ENCODE measurements at regions not wholly inside any gene's neighbourhood (a gene's known extent, or its start where the extent isn't known, plus 50 kb on each side); places are given as distances from the start of the nearest gene placed in this dataset.

GRCh38 chr1:219825355-219825754 lies 103.0 kb downstream of the SLC30A10 start (continued):
- TF ChIP-seq CTCF (IDR thresholded peaks at IDR 0.05 in 2 of 3, conservative IDR thresholded peaks at IDR 0.05 in 1 of 3; ENCODE audit: control insufficient read depth in 2 of 3, extremely low read depth in 1 of 3, insufficient read depth in 1 of 3, low read depth in 3 of 3, low read length in 3 of 3) (no peak), E2F8 (IDR thresholded peaks at IDR 0.05; ENCODE audit: low read depth, partially characterized antibody) (no peak), YBX1 (IDR thresholded peaks at IDR 0.05) (no peak), SREBF1 (IDR thresholded peaks at IDR 0.05; ENCODE audit: low read length) (no peak), CHD2 (IDR thresholded peaks at IDR 0.05; ENCODE audit: borderline replicate concordance, low read depth, low read length) (no peak), FOXM1 (IDR thresholded peaks at IDR 0.05; ENCODE audit: low read depth, low read length) (no peak), RCOR1 (conservative IDR thresholded peaks at IDR 0.05; ENCODE audit: low read depth, low read length) (no peak)

GRCh38 chr1:219824338-219824737 lies 104.0 kb downstream of the SLC30A10 start:
- in situ Hi-C loops (cut with MboI) (no loop called here), intact Hi-C loops (cut with micrococcal nuclease; ENCODE audit: unreplicated experiment) (no loop called here)
- ATAC-seq (no peak), FAIRE-seq (no peak), DNase-seq (ENCODE audit: low read depth, low spot score) (no peak)
- ChIA-PET SMC1A (ENCODE audit: uncharacterized antibody, unreplicated experiment) (no interaction called here), RAD21 (ENCODE audit: unreplicated experiment) (no interaction called here), POLR2A (no interaction called here), CTCF (interaction anchor here (1.3 to 2.2 kb wide), 2 partner anchors 11 to 953 kb away, joined by 3 to 10 read pairs; no protein-coding TSS in a partner anchor)
- H3K4me2 ChIP-seq (ENCODE audit: control insufficient read depth, insufficient read depth) = no peak overlapping the region
- no peaks in the 10 kb centered on the region for H3K9me3 ChIP-seq (replicated peaks; ENCODE audit: control insufficient read depth, insufficient read depth, low read length)
- H3K9ac ChIP-seq (ENCODE audit: control insufficient read depth, insufficient read depth, low read length) = no peak overlapping the region
- BruUV-seq (replicated peaks) = no TSS peak
- H2AFZ ChIP-seq (ENCODE audit: control insufficient read depth, low read depth, low read length) = no peak overlapping the region
- TF ChIP-seq CHD1 (IDR thresholded peaks at IDR 0.05; ENCODE audit: low read depth, low read length) (no peak), CBFB (IDR thresholded peaks at IDR 0.05; ENCODE audit: low read depth) (no peak), SUZ12 (IDR thresholded peaks at IDR 0.05; ENCODE audit: unreplicated experiment) (no peak), ATF3 (IDR thresholded peaks at IDR 0.05; ENCODE audit: borderline replicate concordance, extremely low read depth, low read depth, low read length) (no peak), BACH1 (IDR thresholded peaks at IDR 0.05; ENCODE audit: borderline replicate concordance) (no peak), ZBTB4 (CRISPR knock-in tag; IDR thresholded peaks at IDR 0.05) (no peak), TARDBP (IDR thresholded peaks at IDR 0.05; ENCODE audit: borderline replicate concordance) (no peak), ZNF384 (IDR thresholded peaks at IDR 0.05; ENCODE audit: borderline replicate concordance, low read depth, low read length) (no peak), JUND (IDR thresholded peaks at IDR 0.05; ENCODE audit: low read depth, low read length) (no peak)
- no peaks in the 10 kb centered on the region for H3K36me3 ChIP-seq (ENCODE audit: control insufficient read depth in 2 of 2, insufficient read depth in 2 of 2, low read length in 1 of 2)
- WGBS (ENCODE audit: insufficient coverage, insufficient replicate concordance, low lambda C conversion rate, missing lambda C conversion rate) = 0% methylated on average over 2 of the region's 2 CpGs
- H4K20me1 ChIP-seq (ENCODE audit: control insufficient read depth, insufficient read depth) = no peaks in the 10 kb centered on the region
- no peaks in the 10 kb centered on the region for H3K4me1 ChIP-seq (ENCODE audit: control insufficient read depth, insufficient read depth, low read length)
- H3K4me3 ChIP-seq = no peak overlapping the region
- H3K79me2 ChIP-seq (ENCODE audit: control insufficient read depth, insufficient read depth, low read length) = no peaks in the 10 kb centered on the region
- no peaks in the 10 kb centered on the region for H3K27me3 ChIP-seq (replicated peaks in 1 of 2; ENCODE audit: control insufficient read depth in 2 of 2, insufficient read depth in 2 of 2, low read length in 1 of 2)
- no peak overlapping the region for H3K27ac ChIP-seq (ENCODE audit: control insufficient read depth, insufficient read depth)

Data from GM12878 (cell line).